HEK293T (cell line): ENCODE measurements at regions not wholly inside any gene's neighbourhood (a gene's known extent, or its start where the extent isn't known, plus 50 kb on each side); places are given as distances from the start of the nearest gene placed in this dataset.

Experiments used
- CTCF ChIA-PET: fragments of 350-600 bp; formaldehyde crosslinking; extraction: SDS; loops from one replicate; lab custom pipeline; 2021; ENCODE audit warnings: antibody characterized with exemption, inconsistent platforms; lab: Yijun Ruan, JAX
- POLR2A ChIA-PET: fragments of 350-600 bp; formaldehyde crosslinking; extraction: SDS; loops from one replicate; lab custom pipeline; 2020; ENCODE audit warnings: antibody characterized with exemption, inconsistent platforms; lab: Yijun Ruan, JAX
- DNase-seq: peaks from one replicate; pipeline ENCODE4 v3.0.0; 2012; ENCODE audit warnings: mixed read lengths; ENCODE audit errors: extremely low spot score
- ARNT ChIP-seq: fragments of 450-650 bp; IDR thresholded peaks from 2 replicates; pipeline ENCODE4 v1.6.1; 2017; ENCODE audit warnings: mild to moderate bottlenecking
- BHLHE40 ChIP-seq: fragments of 450-650 bp; IDR thresholded peaks from 2 replicates; pipeline ENCODE4 v1.6.1; 2016; ENCODE audit warnings: mild to moderate bottlenecking, moderate library complexity, borderline replicate concordance
- CTBP1 ChIP-seq: fragments of 450-650 bp; IDR thresholded peaks from 2 replicates; pipeline ENCODE4 v1.6.1; 2016; ENCODE audit warnings: borderline replicate concordance
- ELF4 ChIP-seq: fragments of 450-650 bp; IDR thresholded peaks from 2 replicates; pipeline ENCODE4 v1.6.1; 2017; ENCODE audit warnings: antibody characterized with exemption
- FOXA1 ChIP-seq: fragments of 450-650 bp; IDR thresholded peaks from 2 replicates; pipeline ENCODE4 v1.6.1; 2016; ENCODE audit warnings: mild to moderate bottlenecking
- FOXK2 ChIP-seq: fragments of 450-650 bp; IDR thresholded peaks from 2 replicates; pipeline ENCODE4 v1.6.1; 2016; ENCODE audit warnings: mild to moderate bottlenecking
- FOXM1 ChIP-seq: fragments of 450-650 bp; IDR thresholded peaks from 2 replicates; pipeline ENCODE4 v1.6.1; 2017; ENCODE audit warnings: mild to moderate bottlenecking, borderline replicate concordance
- HDGF ChIP-seq: fragments of 450-650 bp; IDR thresholded peaks from 2 replicates; pipeline ENCODE4 v1.6.1; 2017; ENCODE audit warnings: antibody characterized with exemption, borderline replicate concordance
- L3MBTL2 ChIP-seq: fragments of 450-650 bp; conservative IDR thresholded peaks from 2 replicates; pipeline ENCODE4 v1.6.1; 2016; ENCODE audit warnings: mild to moderate bottlenecking
- LEF1 ChIP-seq: fragments of 450-650 bp; IDR thresholded peaks from 2 replicates; pipeline ENCODE4 v1.6.1; 2017; ENCODE audit warnings: mild to moderate bottlenecking, borderline replicate concordance
- NFRKB ChIP-seq: fragments of 450-650 bp; IDR thresholded peaks from 2 replicates; pipeline ENCODE4 v1.6.1; 2016; ENCODE audit warnings: mild to moderate bottlenecking, moderate library complexity
- PKNOX1 ChIP-seq: fragments of 450-650 bp; IDR thresholded peaks from 2 replicates; pipeline ENCODE4 v1.6.1; 2016
- SP1 ChIP-seq: fragments of 450-650 bp; IDR thresholded peaks from 2 replicates; pipeline ENCODE4 v1.6.1; 2017
- SUZ12 ChIP-seq: fragments of 450-650 bp; IDR thresholded peaks from 2 replicates; pipeline ENCODE4 v1.6.1; 2016; ENCODE audit warnings: mild to moderate bottlenecking
- TARDBP ChIP-seq: fragments of 450-650 bp; IDR thresholded peaks from 2 replicates; pipeline ENCODE4 v1.6.1; 2016
- ZNF384 ChIP-seq: fragments of 450-650 bp; IDR thresholded peaks from 2 replicates; pipeline ENCODE4 v1.6.1; 2016

- ChIA-PET CTCF (no interaction called here), POLR2A (no interaction called here)
- TF ChIP-seq SUZ12 (no peak), FOXM1 (no peak), TARDBP (no peak), ARNT (no peak), ZNF384 (no peak), FOXA1 (no peak), FOXK2 (no peak), L3MBTL2 (no peak), CTBP1 (no peak), BHLHE40 (no peak), HDGF (no peak), NFRKB (no peak)
- no peak for DNase-seq
Measured at GRCh38 chr5:115072266-115073064, 97.2 kb downstream of the TRIM36 start.

GRCh38 chr5:115070737-115071136, 99.0 kb downstream of the TRIM36 start:
- ChIA-PET POLR2A (no interaction called here), CTCF (interaction anchor here (1.5 kb wide), 1 partner anchor 38 kb away, joined by 3 read pairs; no protein-coding TSS in a partner anchor)
- no peak for DNase-seq
- no peak for TF ChIP-seq NFRKB
- TF ChIP-seq FOXM1, result no peak
- no peak for TF ChIP-seq FOXK2
- no peak for TF ChIP-seq CTBP1
- no peak for TF ChIP-seq ZNF384
- no peak for TF ChIP-seq SP1
- TF ChIP-seq SUZ12, result no peak
- no peak for TF ChIP-seq ELF4
- no peak for TF ChIP-seq BHLHE40
- no peak for TF ChIP-seq PKNOX1
- TF ChIP-seq L3MBTL2, result no peak
- TF ChIP-seq HDGF, result no peak
- TF ChIP-seq ARNT, result no peak
- no peak for TF ChIP-seq FOXA1
- TF ChIP-seq TARDBP, result no peak
- no peak for TF ChIP-seq LEF1

GRCh38 chr5:115069087-115069968, 100.4 kb downstream of the TRIM36 start:
- TF ChIP-seq LEF1, result no peak
- no peak for TF ChIP-seq HDGF
- TF ChIP-seq PKNOX1, result no peak
- TF ChIP-seq SP1, result no peak
- TF ChIP-seq ARNT, result no peak
- TF ChIP-seq FOXK2, result no peak
- no peak for TF ChIP-seq TARDBP
- TF ChIP-seq CTBP1, result no peak
- TF ChIP-seq FOXA1, result no peak
- no peak for TF ChIP-seq SUZ12
- CTCF ChIA-PET, result interaction anchor here (0.6 to 1.5 kb wide), 7 partner anchors 25 to 1457 kb away, joined by 3 to 10 read pairs (median 3); no protein-coding TSS in a partner anchor
- peak; percentile 47 for DNase-seq
- POLR2A ChIA-PET, result no interaction called here

GRCh38 chr5:115068239-115069086, 101.2 kb downstream of the TRIM36 start:
- DNase-seq, result no peak
- ChIA-PET POLR2A (no interaction called here), CTCF (interaction anchor here (0.6 to 1.5 kb wide), 5 partner anchors 26 to 1456 kb away, joined by 3 to 10 read pairs (median 3); no protein-coding TSS in a partner anchor)
- TF ChIP-seq FOXA1 (no peak), HDGF (no peak), ARNT (no peak), L3MBTL2 (no peak), NFRKB (no peak), TARDBP (no peak), SUZ12 (no peak), LEF1 (no peak)

- ChIA-PET POLR2A (no interaction called here), CTCF (no interaction called here)
- TF ChIP-seq FOXM1 (no peak), ELF4 (no peak), PKNOX1 (no peak), L3MBTL2 (no peak)
- DNase-seq, result no peak
Measured at GRCh38 chr5:115064380-115064779, 105.3 kb downstream of the TRIM36 start.
